ENCODE measurements at regions not wholly inside any gene's neighbourhood (a gene's known extent, or its start where the extent isn't known, plus 50 kb on each side); places are given as distances from the start of the nearest gene placed in this dataset.
"Not testable (repeated sequence)": the region's sequence is repeated elsewhere in the genome, so short reads cannot be mapped to it uniquely, and the experiment has no call there.

DNA sequence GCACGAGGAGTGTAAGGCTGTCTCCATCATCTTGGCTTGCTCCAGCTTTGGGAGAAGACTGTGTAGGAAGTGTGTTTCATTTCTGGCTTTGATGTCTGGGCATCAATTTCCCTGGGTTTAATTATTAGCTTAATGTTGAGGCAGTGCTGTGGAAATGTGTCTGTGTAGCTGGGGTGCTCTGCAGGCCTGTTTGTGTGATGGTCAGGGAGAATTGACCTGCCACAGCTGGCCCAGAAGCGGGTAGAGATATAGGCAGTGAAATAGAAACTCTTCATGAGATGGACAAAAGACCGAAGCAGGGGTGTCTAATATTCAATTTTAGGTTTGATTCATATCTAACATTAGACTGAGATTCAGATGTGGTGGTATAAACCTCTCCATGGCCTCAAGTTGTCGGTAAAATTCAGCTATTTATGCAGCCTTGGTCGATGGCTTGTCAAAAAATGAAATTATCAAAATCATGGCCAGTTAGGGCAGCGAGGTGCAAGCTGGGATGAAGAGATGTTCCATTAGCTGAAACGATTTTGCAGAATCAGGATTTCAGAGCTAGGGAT lies 95.3 kb upstream of the SNX9 start:
- no peak for DNase-seq (ENCODE audit: low read depth in 2 of 3, low spot score in 2 of 3)

GRCh38 chr6:157728183-157728881 lies 94.7 kb upstream of the SNX9 start:
- no peak for DNase-seq (ENCODE audit: low read depth in 2 of 3, low spot score in 2 of 3)

DNA sequence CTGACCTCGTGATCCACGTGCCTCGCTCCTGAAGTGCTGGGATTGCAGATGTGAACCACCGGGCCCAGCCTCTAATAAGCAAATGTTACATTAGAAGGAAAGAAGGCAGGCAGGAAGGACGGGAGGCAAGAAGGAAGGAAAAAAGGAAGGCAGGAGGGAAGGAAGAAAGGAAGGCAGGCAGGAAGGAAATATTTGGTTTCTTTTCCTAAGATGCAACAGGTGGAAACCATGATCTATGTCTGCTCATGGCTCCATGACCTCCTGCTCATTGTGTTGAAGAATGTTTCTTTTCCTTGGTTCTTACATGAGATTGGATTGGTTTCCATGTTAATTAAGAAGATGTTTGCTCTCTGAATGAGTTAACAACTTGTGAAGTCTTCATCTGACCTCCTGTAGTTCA lies 91.8 kb upstream of the SNX9 start:
- no peak for DNase-seq (ENCODE audit: low read depth in 2 of 3, low spot score in 2 of 3)

DNA sequence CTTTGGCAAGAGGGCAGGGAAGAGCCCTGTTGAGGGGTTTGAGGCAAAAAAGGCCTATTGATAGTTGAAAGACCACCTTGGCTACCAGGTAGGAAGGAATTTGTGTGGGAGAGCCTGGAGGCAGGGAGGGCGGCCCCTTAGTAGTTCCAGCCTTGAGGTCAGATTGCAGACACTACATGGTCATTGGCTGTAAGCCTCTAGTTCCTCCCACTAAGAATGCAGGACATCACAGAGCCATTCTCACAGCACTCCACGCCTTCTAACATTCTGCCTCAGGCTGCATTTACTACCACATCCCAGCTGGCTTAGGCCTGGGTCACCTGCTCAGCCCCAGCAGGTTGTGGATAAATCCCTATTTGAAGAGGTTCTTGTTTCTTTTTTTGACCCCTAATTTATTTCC lies 91.0 kb upstream of the SNX9 start:
- DNase-seq (ENCODE audit: low read depth in 2 of 3, low spot score in 2 of 3): no peak

- DNase-seq (ENCODE audit: low read depth in 2 of 3, low spot score in 2 of 3): no peak
Measured at GRCh38 chr6:157732416-157733161, 90.5 kb upstream of the SNX9 start.

DNA sequence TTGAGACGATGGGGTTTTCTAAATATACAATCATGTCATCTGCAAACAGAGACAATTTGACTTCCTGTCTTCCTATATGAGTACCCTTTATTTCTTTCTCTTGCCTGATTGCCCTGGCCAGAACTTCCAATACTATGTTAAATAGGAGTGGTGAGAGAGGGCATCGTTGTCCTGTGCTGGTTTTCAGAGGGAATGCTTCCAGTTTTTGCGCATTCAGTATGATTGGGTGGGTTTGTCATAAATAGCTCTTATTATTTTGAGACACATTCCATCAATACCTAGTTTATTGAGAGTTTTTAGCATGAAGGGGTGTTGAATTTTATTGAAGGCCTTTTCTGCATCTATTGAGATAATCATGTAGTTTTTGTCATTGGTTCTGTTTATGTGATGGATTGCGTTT lies 86.5 kb upstream of the SNX9 start:
- DNase-seq (ENCODE audit: low read depth in 2 of 3, low spot score in 2 of 3): not testable (repeated sequence)

GRCh38 chr6:157741321-157741947 lies 81.6 kb upstream of the SNX9 start:
- no peak for DNase-seq (ENCODE audit: low read depth in 2 of 3, low spot score in 2 of 3)

DNA sequence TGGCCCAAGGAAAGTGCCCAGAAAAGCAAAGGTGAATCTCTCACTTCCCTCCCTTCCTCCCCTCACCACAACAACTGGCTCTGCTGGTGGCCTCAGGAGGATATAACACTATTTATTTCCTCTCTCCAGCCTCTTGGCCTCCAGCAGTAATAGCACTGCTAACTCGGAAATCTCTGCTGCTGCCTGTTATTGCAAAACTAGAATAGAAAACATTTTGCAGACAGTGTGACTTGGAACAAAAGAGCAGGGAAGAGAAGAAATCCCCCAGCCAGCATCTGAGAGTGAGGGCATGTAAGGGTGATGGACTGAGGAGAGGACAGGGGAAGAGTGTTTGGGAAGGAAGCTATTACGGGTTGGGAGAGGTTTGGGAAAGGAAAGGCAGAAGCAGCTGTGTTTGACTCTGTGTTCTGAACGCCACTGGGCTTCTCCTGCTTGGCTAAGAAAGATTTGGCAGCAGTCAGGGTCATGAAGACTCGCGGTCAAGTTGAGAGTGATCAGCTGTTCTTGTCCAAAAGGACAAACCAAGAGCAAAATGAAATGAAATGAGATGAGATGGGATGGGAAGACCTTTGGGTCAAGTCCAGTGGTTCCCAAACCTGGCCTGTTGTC lies 81.0 kb upstream of the SNX9 start:
- no peak for DNase-seq (ENCODE audit: low read depth in 2 of 3, low spot score in 2 of 3)

DNA sequence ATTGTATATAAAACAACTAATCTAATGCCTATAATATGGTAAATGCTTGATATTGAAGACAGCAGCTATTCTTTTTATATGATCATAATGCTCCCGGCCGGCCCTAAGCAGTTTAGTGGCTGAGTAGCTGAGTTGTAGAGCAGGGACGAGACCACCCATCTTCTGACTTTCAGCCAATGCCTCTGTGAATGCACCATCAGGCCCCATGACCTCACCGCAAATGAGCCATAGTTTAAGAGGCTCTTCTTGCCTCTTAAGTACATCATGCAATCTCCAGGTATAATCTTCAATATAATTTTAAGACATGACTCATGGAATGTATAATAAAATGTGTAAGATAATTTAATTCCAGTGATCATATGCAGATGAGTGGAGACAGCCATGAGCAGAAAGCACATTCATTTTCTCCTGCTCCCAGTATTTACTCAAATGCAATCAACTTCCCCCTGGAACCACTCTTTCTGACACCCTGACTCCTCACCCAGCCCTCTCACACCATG lies 78.9 kb upstream of the SNX9 start:
- DNase-seq (ENCODE audit: low read depth in 2 of 3, low spot score in 2 of 3): no peak

DNA sequence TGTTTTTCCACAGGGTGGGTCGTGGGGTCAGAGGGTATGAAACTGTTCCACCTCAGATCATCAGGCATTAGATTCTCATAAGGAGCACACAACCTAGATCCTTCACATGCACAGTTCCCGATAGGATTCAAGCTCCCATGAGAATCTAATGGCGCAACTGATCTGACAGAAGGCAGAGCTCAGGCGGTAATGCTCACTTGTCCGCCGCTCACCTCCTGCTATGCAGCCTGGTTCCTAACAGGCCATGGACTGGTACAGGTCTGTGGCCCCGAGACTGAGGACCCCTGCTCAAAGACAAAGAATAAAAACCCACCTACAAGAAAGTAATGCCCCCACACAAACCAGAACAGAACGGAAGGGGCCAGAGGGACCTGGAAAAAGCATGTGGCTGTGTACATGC lies 76.1 kb upstream of the SNX9 start:
- DNase-seq (ENCODE audit: low read depth in 2 of 3, low spot score in 2 of 3): no peak

DNA sequence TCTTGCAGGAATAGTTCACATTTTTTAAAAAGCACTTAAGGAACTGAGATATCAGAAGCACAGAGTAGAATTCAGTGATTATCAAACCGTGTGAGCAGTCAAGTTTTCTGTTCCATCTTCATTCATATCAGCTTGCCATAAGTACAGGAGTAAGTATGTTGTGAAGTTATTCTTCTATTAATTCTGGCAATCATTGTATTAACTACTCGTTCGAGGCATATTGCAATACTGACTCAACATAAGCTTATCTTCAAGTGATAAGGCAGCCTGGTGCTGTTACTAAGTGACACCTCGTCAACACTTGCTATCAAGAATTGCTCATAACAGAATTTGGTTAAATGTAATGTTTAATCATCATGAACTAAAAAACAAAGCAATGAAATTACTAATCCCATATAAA lies 75.7 kb upstream of the SNX9 start:
- DNase-seq (ENCODE audit: low read depth in 2 of 3, low spot score in 2 of 3): no peak

DNA sequence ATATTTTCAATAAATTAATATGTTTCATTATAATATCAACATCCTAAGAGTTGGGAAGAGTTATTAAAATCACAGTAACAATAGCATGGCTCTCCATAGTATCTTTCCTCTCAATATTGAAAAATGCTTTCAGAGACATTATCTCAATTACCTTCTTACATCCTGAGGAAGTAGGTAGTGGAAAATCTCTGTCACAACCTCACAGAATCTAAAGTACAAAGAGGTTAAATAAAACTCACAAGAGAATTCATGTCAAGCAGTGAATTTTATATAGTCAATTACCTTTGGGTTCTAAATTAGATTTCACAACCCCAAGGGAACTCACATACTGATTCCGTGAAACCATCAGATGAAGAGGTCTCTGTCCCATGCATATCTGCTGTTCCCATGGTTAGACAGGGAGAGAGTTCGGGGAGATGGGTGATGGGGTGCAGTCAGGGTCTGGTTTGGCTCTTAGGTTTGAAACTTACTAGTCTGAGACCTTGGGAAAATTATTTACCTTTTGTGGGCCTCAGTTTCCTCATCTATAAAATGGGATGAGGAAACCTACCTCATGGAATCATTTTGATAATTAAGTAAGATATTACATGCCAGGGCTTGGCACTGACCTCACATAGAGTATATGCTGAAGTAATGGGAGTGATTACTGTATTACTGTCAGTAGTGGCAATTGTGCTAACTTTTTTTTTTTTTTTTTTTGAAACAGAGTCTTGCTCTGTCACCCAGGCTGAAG lies 74.0 kb upstream of the SNX9 start:
- DNase-seq (ENCODE audit: low read depth in 2 of 3, low spot score in 2 of 3): no peak

GRCh38 chr6:157750973-157751372 lies 72.1 kb upstream of the SNX9 start:
- DNase-seq (ENCODE audit: low read depth in 2 of 3, low spot score in 2 of 3): not testable (repeated sequence)

DNA sequence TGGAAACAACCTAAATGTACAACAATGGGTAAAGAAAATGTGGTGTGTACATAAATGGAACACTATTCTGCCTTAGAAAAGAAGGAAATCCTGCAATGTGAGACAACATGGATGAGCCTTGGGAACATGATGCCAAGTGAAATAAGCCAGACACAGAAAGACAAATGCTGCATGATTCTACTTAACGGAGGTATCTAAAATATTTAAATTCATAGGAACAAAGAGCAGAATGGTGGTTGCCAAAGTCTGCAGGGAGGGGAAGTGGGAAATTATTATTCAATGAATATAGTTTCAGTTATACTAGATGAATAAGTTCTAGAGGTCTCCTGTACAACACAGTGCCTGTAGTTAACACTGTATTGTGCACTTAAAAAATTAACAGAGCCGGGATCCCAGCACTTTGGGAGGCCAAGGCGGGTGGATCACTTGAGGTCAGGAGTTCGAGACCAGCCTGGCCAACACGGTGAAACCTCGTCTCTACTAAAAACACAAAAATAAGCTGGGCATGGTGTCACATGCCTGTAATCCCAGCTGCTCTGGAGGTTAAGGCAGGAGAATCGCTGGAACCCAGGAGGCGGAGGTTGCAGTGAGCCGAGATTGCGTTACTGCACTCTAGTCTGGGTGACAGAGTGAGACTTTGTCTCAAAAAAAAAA lies 71.4 kb upstream of the SNX9 start:
- DNase-seq (ENCODE audit: low read depth in 2 of 3, low spot score in 2 of 3): no peak

- not testable (repeated sequence) for DNase-seq (ENCODE audit: low read depth in 2 of 3, low spot score in 2 of 3)
Measured at GRCh38 chr6:157752879-157753278, 70.2 kb upstream of the SNX9 start.

DNA sequence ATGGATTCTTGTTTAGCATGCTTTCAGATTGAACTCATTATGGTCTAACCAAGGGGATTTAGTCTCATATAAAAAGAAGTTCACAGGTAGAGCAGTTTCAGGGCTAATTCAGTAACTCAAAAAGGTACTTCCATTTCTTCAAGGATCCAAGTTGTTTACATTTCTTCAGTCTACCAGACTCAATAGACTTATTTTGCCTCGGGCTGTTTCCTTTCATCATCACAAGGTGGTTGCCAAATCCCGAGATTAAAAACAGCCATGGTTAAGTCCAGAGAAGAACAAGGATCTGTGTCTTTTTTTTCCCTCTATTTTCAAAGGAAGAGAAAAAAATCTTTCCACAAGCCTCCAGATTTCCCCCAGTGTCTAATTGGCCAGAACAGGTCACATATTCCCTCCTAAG lies 69.8 kb upstream of the SNX9 start:
- DNase-seq (ENCODE audit: low read depth in 2 of 3, low spot score in 2 of 3): no peak

- DNase-seq (ENCODE audit: low read depth in 2 of 3, low spot score in 2 of 3): not testable (repeated sequence)
Measured at GRCh38 chr6:157753801-157754200, 69.2 kb upstream of the SNX9 start.

DNA sequence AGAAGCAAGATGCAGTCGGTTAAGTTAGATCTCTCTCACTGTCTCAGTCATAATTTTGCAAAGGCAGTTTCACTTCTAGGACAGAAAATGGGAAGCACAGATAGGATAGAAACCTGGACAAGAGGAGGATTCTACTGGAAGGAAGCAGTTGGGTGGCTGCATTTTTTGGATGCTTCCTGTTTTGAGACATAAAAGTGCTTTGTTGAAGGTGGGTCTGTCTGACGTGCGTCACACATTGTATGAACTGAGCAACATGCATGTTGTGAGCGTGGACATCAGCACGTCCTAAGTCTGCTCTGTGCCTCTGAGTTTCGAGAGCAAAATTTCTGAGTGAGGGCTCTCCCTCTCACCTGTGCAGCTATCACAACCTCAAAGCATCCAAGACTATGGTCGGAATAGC lies 68.7 kb upstream of the SNX9 start:
- no peak for DNase-seq (ENCODE audit: low read depth in 2 of 3, low spot score in 2 of 3)

GRCh38 chr6:157755032-157755745 lies 67.9 kb upstream of the SNX9 start:
- DNase-seq (ENCODE audit: low read depth in 2 of 3, low spot score in 2 of 3): no peak

All from activated CD8-positive, alpha-beta memory T cell treated with anti-CD3 and anti-CD28 coated beads for 48 hours (primary cell).